ENCODE measurements at regions not wholly inside any gene's neighbourhood (a gene's known extent, or its start where the extent isn't known, plus 50 kb on each side); places are given as distances from the start of the nearest gene placed in this dataset.

GRCh38 chr12:91835693-91836092, 310.0 kb downstream of the BTG1 start:
- TF ChIP-seq CTCF (conservative IDR thresholded peaks at IDR 0.05; ENCODE audit: low read depth, low read length) = no peak
- no peak for TF ChIP-seq EZH2 (IDR thresholded peaks at IDR 0.05; ENCODE audit: low read length, unreplicated experiment)
- TF ChIP-seq EZH2phosphoT487 (IDR thresholded peaks at IDR 0.05; ENCODE audit: borderline replicate concordance, low read length) = no peak

Data from PC-3 (cell line).